ENCODE measurements at regions not wholly inside any gene's neighbourhood (a gene's known extent, or its start where the extent isn't known, plus 50 kb on each side); places are given as distances from the start of the nearest gene placed in this dataset.

- intact Hi-C loops (cut with DNase I): no loop called here
- no peak for DNase-seq
- no peaks in the 10 kb centered on the region for H3K9me3 ChIP-seq
Observed at GRCh38 chr22:35138521-35138920, 72.6 kb downstream of the ISX start.

GRCh38 chr22:35140879-35141745, 75.2 kb downstream of the ISX start:
- ATAC-seq: no peak
- H3K27ac ChIP-seq: no peak overlapping the region
- DNase-seq: no peak
- peaks cover 0 to 18% (median 2%) of the 10 kb centered on the region in 3 donors for H3K27me3 ChIP-seq (ENCODE audit: insufficient read depth in 3 of 3, low read length in 2 of 3)
- TF ChIP-seq CTCF (IDR thresholded peaks at IDR 0.05): no peak
- intact Hi-C loops (cut with DNase I): no loop called here
- WGBS, 3 donors: 20 to 35% (median 23%) methylated on average over 12 of the region's 12 CpGs
- H3K9me3 ChIP-seq: no peaks in the 10 kb centered on the region
- H3K4me3 ChIP-seq: no peak overlapping the region
- H3K36me3 ChIP-seq (ENCODE audit: insufficient read depth in 1 of 2, low read depth in 1 of 2): no peaks in the 10 kb centered on the region
- H3K4me1 ChIP-seq: no peaks in the 10 kb centered on the region

More at GRCh38 chr22:35138521-35138920, 72.6 kb downstream of the ISX start:
- Histone ChIP-seq H3K36me3 (ENCODE audit: insufficient read depth in 1 of 2, low read depth in 1 of 2) (no peaks in the 10 kb centered on the region), H3K27ac (no peak overlapping the region), H3K4me3 (no peak overlapping the region), H3K4me1 (no peaks in the 10 kb centered on the region), H3K27me3 (ENCODE audit: insufficient read depth in 3 of 3, low read length in 2 of 3) (peaks cover 0 to 18% (median 0%) of the 10 kb centered on the region in 3 donors)
- TF ChIP-seq CTCF (IDR thresholded peaks at IDR 0.05): no peak
- 77 to 83% (median 79%) methylated on average over 5 of the region's 5 CpGs for WGBS, 3 donors
- ATAC-seq: no peak

GRCh38 chr22:35148381-35148780, 82.4 kb downstream of the ISX start:
- Histone ChIP-seq H3K27ac (no peak overlapping the region), H3K4me3 (no peak overlapping the region), H3K4me1 (no peaks in the 10 kb centered on the region), H3K36me3 (ENCODE audit: insufficient read depth in 1 of 2, low read depth in 1 of 2) (no peaks in the 10 kb centered on the region), H3K27me3 (ENCODE audit: insufficient read depth in 3 of 3, low read length in 2 of 3) (peaks cover 0 to 22% (median 3%) of the 10 kb centered on the region in 3 donors), H3K9me3 (no peaks in the 10 kb centered on the region)
- ATAC-seq: no peak
- 47 to 59% (median 50%) methylated on average over 2 of the region's 2 CpGs for WGBS, 3 donors
- intact Hi-C loops (cut with DNase I): no loop called here
- no peak for DNase-seq
- TF ChIP-seq CTCF (IDR thresholded peaks at IDR 0.05): no peak

- no peak overlapping the region for H3K27ac ChIP-seq
- no peaks in the 10 kb centered on the region for H3K36me3 ChIP-seq (ENCODE audit: insufficient read depth in 1 of 2, low read depth in 1 of 2)
- no peak for ATAC-seq
- no peaks in the 10 kb centered on the region for H3K4me1 ChIP-seq
- TF ChIP-seq CTCF (IDR thresholded peaks at IDR 0.05): no peak
- 29 to 35% (median 32%) methylated on average over 10 of the region's 10 CpGs for WGBS, 3 donors
- H3K4me3 ChIP-seq: no peak overlapping the region
- H3K9me3 ChIP-seq: no peaks in the 10 kb centered on the region
- DNase-seq: no peak
- peaks cover 0 to 25% (median 3%) of the 10 kb centered on the region in 3 donors for H3K27me3 ChIP-seq (ENCODE audit: insufficient read depth in 3 of 3, low read length in 2 of 3)
- intact Hi-C loops (cut with DNase I): no loop called here
Observed at GRCh38 chr22:35148866-35149548, 83.0 kb downstream of the ISX start.
